Activated CD8-positive, alpha-beta memory T cell treated with anti-CD3 and anti-CD28 coated beads, Interleukin-2, amount 50 U/mL, for 24 hours (primary cell): ENCODE measurements at regions not wholly inside any gene's neighbourhood (a gene's known extent, or its start where the extent isn't known, plus 50 kb on each side); places are given as distances from the start of the nearest gene placed in this dataset.

ENCODE experiments used
- DNase-seq: peaks from one replicate; pipeline ENCODE4 v3.0.0-alpha.2; 2020; ENCODE audit errors: extremely low read depth

DNA sequence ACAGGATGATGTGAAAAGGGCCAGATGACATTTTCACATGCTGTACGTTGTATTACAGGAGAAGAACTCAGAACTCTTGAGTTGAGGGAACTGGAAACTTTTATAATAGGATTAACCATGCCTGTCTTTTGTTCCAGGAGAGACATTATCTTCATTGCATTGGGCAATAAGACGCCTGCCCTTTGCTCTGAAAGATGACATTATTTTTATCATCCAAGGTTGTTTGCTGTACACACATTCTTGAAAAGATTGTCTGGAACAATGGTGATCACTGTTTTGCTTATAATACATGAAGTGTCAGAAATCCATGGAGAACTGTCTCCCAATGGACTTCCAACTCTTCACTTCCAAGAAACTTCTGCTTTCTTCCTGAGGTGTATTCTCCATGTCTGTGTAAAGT, 334.6 kb upstream of the B3GAT1 start:
- no peak for DNase-seq

DNA sequence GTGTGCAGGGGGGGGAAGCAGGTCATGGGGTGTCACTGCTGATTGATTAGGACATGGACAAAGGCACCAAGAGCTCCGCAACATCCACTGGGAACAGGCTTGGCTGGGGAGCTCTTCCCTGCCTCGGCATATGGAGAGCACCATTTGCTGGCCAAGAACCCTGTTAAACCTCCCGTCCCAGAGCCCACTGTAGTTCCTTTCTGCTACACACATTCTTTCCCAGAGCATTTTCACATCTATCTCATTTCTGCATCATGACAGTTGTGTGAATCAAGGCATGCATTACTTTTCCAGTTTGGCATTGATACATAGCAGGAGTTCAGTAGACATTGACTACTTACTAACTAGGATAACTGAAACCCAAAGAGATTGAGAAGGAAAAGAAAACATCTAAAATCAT, 333.4 kb upstream of the B3GAT1 start:
- no peak for DNase-seq

GRCh38 chr11:134743820-134744195, 331.8 kb upstream of the B3GAT1 start:
- DNase-seq, result no peak

DNA sequence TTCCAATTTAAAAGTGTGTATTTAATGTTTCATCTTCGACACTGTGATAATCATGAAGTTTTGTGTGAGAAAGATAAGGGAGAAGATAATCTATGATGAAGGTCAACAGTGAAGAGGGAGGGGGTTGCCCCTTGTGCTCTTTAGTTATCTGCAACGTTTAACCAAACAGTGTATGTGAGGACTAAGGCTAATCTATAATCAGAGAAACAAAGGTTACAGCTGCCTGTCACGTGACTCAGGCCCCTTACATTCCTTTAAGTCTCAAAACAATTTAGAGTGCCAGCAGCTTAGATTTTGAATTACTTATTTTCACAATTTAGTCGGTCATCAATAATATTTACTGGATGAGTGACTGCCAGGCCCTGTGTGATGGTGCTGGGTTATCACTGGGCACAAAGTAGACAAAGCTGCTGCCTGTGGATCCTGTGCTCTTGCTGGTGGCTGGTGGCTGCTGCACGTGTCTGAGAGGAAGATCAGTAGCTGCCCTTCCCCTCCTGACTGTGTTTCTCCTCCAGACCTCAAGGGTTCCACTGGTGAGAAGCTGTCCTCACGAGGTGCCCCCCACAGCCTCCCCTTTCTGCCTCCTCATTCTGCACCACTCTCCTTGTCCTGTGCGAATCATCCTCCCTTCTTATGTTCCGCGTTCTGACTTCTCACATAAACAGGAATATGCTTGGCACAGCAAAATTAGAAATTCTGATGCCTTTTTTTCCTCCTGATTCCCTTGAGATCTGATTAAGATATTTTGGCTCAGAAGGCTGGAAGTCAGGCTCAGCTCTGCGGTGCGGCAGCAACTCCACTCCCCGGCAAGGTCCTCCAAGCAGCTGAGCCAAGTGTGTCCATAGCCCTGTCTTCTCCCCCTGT, 331.1 kb upstream of the B3GAT1 start:
- DNase-seq, result no peak

DNA sequence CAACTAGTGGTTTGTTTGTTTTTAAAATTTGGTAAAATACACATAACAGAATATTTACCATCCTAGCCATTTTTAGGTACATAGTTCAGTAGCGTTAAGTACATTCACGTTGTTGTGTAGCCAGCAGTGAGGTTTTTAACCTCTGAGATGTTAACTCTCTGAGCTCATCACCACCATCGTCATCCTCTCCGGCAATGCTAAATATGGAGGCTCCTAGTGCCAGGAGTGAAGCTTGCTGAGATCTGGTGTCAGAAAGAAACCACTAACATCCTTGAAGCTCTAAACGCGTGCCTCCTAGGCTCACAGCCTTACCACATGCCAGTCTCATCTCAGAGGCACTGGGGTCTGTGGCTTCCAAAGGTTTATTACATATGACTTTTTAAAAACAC, 330.2 kb upstream of the B3GAT1 start:
- no peak for DNase-seq

- DNase-seq, result no peak
Measured at GRCh38 chr11:134741453-134742223, 329.6 kb upstream of the B3GAT1 start.

DNA sequence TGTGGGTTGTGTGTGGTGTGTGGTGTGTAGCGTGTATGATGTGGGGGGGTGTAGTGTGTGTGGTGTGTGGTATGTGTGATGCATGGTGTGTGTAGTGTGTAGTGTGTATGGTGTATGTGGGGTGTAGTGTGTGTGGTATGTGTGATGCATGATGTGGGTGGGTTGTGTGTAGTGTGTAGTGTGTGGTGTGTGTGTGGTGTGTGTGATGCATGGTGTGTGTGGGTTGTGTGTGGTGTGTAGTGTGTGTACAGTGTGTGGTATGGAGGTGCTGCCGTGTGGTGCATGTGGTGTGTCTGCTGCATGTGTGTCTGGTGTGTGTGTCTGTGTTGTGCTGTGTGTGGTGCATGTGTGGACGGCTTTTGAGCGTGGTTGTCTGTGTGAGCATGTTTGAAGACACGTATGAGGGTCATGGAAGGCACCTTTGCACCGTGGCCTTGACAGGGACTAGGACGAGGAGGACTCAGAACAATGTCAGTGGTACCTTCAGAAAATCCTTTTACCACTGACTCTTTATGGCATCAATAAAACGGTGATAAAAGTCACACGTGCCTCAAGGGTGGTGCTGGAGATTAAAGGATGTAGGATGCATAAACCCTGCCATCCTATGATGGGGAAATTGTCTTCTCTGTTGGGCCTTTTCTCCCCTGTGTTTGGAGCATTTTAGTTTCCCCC, 328.7 kb upstream of the B3GAT1 start:
- DNase-seq, result no peak

- no peak for DNase-seq
Measured at GRCh38 chr11:134739136-134739535, 327.1 kb upstream of the B3GAT1 start.

GRCh38 chr11:134738581-134738980, 326.5 kb upstream of the B3GAT1 start:
- no peak for DNase-seq

DNA sequence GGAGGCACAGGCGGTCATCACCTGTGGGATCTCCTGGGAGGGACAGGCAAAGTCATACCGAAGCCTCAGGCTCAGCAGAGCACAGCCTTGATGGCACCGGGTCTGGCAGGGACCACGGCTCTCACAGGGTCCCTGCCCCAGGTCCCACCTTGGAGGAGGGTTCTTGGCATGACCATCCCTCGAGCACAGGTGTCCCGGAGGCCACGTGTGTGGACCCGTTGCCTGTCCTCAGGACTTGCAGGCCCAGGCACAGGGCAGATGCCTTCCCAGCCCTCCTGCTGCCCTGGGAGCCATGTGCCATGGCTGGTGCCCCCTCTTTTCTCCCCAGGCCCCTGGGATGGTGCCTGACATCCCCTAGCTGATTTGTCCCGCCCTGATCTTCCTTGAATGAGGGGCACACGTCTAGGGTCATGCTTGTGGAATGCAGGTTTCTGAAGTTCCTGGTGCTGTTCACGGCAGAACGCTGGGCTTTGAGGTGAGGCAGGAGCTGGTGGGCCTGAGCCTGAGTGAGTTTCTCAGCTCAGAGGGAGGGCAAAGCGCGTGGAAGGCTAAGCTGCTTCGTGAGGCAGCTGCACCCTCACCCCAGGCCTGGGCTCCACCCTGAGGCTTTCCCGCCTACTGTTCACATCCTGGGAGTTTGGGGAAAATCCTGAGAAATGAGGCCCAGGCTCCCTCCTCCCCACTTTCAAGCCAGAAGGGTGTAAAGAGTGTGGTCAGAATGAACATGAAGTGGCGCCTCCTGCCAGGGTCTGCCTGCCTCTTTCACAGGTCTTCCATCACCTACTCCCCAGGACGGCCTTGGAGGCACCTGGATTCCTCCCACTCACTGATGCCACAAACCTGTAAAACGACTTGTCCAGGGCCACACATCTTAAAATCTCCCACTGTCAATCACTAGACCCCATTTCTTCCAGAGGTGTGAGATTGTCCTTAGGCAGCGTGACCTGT, 325.8 kb upstream of the B3GAT1 start:
- DNase-seq, result no peak

- no peak for DNase-seq
Measured at GRCh38 chr11:134736251-134736947, 324.4 kb upstream of the B3GAT1 start.

DNA sequence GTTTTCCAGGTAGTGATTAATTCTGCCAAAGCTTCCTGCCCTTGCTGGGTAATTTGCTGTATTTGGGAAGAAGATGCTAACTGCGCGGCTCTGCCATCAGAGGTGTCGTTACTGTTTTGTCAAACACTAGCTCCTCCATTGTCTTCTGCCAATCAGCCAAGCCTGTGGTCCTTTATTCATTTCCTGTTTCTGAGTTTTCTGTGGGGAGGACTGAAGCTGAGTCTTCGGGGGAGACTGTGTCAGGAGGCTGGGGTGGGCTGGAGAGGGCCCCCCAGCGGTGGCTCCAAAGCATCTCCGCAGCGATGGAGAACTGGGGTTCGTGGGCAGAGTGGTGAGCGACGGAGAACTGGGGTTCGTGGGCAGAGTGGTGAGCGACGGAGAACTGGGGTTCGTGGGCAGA, 322.9 kb upstream of the B3GAT1 start:
- no peak for DNase-seq

DNA sequence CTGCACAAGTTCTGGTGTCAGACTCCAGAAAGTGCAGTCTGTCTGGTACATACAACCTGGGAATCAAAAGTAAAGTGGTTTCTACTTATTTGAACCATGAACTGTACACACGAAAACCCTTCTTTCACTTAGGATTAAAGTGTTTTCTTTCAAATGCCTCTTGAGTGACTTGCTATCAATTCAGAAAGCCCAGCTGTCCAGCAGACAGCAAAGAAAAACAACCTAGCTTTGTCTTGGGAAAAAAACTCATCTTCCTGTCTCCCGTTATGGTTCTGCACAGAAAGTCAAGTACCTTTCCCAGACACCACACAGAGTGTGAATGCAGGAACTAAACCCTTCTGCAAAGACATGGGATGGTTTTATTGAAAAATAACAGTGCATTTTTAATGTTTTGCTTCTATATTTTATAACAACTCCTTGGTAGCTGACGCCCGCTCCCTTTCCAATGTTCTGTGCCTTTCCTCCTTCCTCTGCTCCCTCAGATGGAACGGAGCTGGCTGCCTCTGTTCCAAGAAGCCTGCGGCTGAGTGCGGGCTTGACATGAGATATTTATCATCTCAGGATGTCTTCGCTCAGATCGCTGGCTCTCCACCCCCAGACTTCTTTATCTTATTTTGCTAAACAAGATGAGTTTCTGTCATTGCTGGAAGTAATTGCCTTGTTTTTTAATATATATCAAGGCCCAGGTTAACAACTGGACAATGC, 322.3 kb upstream of the B3GAT1 start:
- no peak for DNase-seq

- DNase-seq, result no peak
Measured at GRCh38 chr11:134733646-134734045, 321.6 kb upstream of the B3GAT1 start.

DNA sequence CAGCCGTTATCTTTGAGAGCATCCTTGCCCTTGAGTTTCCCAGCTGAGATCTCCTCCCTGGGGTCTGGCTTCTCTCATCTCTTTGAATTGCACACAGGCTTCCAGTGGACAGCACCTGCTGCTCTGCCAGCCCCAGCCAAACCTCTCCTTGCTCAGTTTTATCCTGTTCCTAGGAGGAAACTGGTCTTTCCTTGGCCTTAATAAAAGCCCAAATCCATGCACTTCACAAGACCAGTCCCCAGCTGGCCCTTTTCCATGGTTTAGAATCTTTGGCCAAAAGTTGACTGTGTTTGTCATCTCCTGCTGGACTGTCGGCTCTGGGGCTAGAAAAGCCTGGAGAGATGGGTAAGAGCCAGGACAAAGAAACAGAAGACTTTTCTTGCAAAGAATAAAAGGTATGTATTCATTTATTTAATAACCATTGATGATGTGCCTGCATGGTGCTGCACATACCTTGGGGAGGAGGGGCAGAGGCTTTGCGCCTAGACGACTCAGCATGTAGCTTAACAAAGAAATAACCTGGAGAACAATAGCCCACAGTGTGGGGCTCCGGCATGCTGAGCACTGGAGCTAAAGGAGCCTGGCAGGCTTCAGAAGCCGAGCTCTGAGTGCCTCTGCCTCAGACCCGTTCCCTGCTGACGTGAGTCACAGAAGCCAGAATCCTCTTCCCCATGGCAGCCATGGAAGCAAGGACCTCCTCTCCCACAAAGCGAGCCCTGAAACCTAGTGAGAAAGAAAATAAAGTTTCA, 319.3 kb upstream of the B3GAT1 start:
- no peak for DNase-seq

GRCh38 chr11:134730561-134731212, 318.6 kb upstream of the B3GAT1 start:
- DNase-seq, result no peak

GRCh38 chr11:134730101-134730500, 318.1 kb upstream of the B3GAT1 start:
- no peak for DNase-seq

DNA sequence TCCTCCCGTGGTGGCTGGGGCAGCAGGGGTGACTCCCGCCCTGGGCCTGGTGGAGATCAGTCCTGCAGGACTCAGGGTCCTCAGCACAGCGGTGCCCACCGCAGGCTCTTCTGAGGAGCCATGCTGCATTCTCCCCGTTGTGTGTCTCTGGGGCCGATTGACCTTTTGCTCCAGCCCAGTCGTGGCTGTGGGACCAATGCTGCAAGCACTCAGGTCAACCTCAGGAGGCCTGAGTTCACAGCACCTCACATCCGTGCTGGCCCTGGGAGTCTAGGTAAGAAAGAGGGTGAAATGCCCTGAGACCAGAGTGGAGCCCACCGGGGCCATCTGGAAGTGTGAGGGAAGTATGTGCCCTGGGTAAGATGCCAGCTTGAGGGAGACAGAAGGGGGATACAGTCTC, 316.1 kb upstream of the B3GAT1 start:
- DNase-seq, result no peak

GRCh38 chr11:134727636-134728035, 315.6 kb upstream of the B3GAT1 start:
- no peak for DNase-seq
